ENCODE measurements at regions not wholly inside any gene's neighbourhood (a gene's known extent, or its start where the extent isn't known, plus 50 kb on each side); places are given as distances from the start of the nearest gene placed in this dataset.

DNA sequence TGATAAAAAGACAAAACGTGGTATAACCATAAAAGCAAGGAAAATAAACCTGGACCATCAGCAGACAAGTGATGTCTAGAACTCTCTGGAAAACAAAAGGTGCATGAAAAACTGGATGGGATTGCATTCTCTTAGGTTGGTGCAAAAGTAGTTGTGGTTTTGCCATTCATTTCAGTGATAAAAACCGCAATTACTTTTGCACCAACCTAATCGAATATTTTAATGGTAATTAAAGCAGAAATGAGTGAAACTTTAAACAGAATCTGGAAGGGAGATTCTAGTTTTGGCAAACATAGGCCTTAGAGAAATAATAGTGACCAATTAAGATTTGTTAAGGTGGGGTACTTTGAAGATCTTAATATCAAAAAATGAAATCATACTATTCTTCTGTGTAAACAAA, 800.8 kb upstream of the GYPC start:
- Histone ChIP-seq H4K20me1 (ENCODE audit: insufficient read depth, low read length) (no peaks in the 10 kb centered on the region), H3K4me1 (ENCODE audit: low read length) (no peaks in the 10 kb centered on the region), H2AFZ (ENCODE audit: low read depth, low read length) (no peak overlapping the region), H3K9me3 (ENCODE audit: insufficient read depth, low read length) (no peaks in the 10 kb centered on the region), H3K4me2 (ENCODE audit: low read length) (no peak overlapping the region), H3K36me3 (replicated peaks; ENCODE audit: low read depth, low read length) (no peaks in the 10 kb centered on the region), H3K4me3 (ENCODE audit: low read length) (no peak overlapping the region), H3K79me2 (ENCODE audit: low read length) (no peaks in the 10 kb centered on the region), H3K27me3 (ENCODE audit: low read depth, low read length) (no peaks in the 10 kb centered on the region), H3K9ac (ENCODE audit: low read length) (no peak overlapping the region), H3K27ac (ENCODE audit: low read length) (no peak overlapping the region)
- TF ChIP-seq, protein P1, sequence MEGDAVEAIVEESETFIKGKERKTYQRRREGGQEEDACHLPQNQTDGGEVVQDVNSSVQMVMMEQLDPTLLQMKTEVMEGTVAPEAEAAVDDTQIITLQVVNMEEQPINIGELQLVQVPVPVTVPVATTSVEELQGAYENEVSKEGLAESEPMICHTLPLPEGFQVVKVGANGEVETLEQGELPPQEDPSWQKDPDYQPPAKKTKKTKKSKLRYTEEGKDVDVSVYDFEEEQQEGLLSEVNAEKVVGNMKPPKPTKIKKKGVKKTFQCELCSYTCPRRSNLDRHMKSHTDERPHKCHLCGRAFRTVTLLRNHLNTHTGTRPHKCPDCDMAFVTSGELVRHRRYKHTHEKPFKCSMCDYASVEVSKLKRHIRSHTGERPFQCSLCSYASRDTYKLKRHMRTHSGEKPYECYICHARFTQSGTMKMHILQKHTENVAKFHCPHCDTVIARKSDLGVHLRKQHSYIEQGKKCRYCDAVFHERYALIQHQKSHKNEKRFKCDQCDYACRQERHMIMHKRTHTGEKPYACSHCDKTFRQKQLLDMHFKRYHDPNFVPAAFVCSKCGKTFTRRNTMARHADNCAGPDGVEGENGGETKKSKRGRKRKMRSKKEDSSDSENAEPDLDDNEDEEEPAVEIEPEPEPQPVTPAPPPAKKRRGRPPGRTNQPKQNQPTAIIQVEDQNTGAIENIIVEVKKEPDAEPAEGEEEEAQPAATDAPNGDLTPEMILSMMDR (IDR thresholded peaks at IDR 0.05; ENCODE audit: low read depth, low read length), result no peak
- no peak for TF ChIP-seq EZH2phosphoT487 (IDR thresholded peaks at IDR 0.05; ENCODE audit: low read depth)

DNA sequence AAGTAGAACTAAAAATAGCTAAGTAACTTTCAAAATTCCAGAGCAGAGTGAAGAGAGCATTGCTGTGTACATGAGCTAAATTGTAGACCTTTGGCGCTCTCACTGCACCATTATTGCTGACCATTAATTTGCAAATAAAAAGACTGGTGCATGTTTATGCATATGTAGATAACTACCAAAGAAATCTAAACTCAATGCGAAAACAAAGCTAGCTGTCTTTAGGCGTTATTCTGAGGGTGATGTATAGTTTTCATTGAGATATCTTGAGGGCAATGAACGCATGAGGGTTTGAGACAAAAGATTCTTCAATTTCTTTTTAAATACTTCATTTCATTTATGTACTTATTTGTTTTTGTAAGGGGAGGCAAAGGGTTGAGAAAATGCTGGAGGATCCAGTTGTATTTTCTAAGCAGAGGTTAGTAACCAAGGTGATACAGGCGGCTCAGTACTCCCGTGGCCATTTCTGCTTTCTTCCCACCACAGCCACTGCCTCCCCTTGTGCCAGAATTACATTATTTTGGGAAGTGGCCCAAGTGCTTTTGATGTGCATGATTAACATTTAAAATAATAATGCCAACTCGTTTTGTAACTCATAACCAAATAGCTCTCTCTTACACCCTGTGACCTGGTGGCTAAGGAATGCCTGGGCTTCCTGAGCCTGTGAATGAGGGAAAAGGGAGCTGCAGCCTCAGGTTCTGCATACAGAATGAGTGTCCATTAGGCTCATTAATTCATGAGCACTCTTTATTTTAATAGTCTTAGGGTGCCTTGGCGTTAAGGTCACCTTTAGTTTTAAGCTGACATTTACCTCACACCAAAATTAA, 797.8 kb upstream of the GYPC start:
- H2AFZ ChIP-seq (ENCODE audit: low read depth, low read length), result no peak overlapping the region
- no peaks in the 10 kb centered on the region for H3K4me1 ChIP-seq (ENCODE audit: low read length)
- no peaks in the 10 kb centered on the region for H3K9me3 ChIP-seq (ENCODE audit: insufficient read depth, low read length)
- no peak for TF ChIP-seq EZH2phosphoT487 (IDR thresholded peaks at IDR 0.05; ENCODE audit: low read depth)
- TF ChIP-seq, protein P1 (IDR thresholded peaks at IDR 0.05; ENCODE audit: low read depth, low read length), result no peak
- H3K36me3 ChIP-seq (replicated peaks; ENCODE audit: low read depth, low read length), result no peaks in the 10 kb centered on the region
- no peak overlapping the region for H3K27ac ChIP-seq (ENCODE audit: low read length)
- H4K20me1 ChIP-seq (ENCODE audit: insufficient read depth, low read length), result no peaks in the 10 kb centered on the region
- no peak overlapping the region for H3K9ac ChIP-seq (ENCODE audit: low read length)
- H3K4me3 ChIP-seq (ENCODE audit: low read length), result no peak overlapping the region
- no peaks in the 10 kb centered on the region for H3K27me3 ChIP-seq (ENCODE audit: low read depth, low read length)
- H3K4me2 ChIP-seq (ENCODE audit: low read length), result no peak overlapping the region
- no peaks in the 10 kb centered on the region for H3K79me2 ChIP-seq (ENCODE audit: low read length)

DNA sequence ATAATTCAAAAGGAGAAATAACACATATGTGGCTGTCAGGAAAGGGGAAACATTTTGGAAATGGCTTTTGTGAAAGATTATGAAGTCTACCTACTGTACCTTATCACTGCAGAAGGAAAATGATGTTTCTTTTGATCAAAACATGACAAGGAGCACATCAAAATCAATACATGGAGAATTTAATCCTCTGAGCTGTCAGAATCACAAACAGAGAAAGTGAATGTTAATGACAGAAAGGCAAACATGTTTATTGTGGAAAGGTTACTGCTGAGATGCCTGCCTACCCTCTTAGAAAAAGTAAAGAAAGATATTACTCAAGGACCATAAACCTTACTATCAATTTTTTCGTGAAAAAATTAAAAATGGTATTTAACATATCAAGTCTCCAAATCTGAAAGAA, 794.5 kb upstream of the GYPC start:
- TF ChIP-seq EZH2phosphoT487 (IDR thresholded peaks at IDR 0.05; ENCODE audit: low read depth), result no peak
- TF ChIP-seq, protein P1 (IDR thresholded peaks at IDR 0.05; ENCODE audit: low read depth, low read length), result no peak

DNA sequence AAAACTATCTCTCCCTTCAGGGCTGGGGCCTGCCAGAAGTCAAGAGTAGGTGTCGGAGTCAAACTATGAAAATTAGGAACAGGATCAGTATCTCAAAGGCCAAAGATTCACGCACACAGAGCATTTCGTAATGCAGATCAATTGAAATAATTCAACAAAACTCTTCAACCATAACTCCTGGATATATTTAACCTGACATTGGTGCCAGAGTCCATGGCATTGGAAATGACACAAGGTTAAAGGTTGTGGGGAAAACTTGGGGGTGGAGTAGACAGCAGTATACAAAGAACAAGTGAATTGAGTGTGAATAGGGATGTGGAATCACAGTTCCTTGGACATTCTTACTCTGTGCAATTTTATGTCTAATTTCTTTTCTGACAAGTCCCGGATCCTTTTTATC, 788.0 kb upstream of the GYPC start:
- Histone ChIP-seq H3K4me1 (ENCODE audit: low read length) (no peaks in the 10 kb centered on the region), H3K9me3 (ENCODE audit: insufficient read depth, low read length) (no peaks in the 10 kb centered on the region), H3K27ac (ENCODE audit: low read length) (no peak overlapping the region), H3K9ac (ENCODE audit: low read length) (no peak overlapping the region), H3K79me2 (ENCODE audit: low read length) (no peaks in the 10 kb centered on the region), H3K4me3 (ENCODE audit: low read length) (no peak overlapping the region), H3K4me2 (ENCODE audit: low read length) (no peak overlapping the region), H3K36me3 (replicated peaks; ENCODE audit: low read depth, low read length) (no peaks in the 10 kb centered on the region), H3K27me3 (ENCODE audit: low read depth, low read length) (no peaks in the 10 kb centered on the region), H4K20me1 (ENCODE audit: insufficient read depth, low read length) (no peaks in the 10 kb centered on the region), H2AFZ (ENCODE audit: low read depth, low read length) (no peak overlapping the region)
- TF ChIP-seq, protein P1 (IDR thresholded peaks at IDR 0.05; ENCODE audit: low read depth, low read length), result no peak
- no peak for TF ChIP-seq EZH2phosphoT487 (IDR thresholded peaks at IDR 0.05; ENCODE audit: low read depth)

More for the DNA sequence above, 794.5 kb upstream of the GYPC start:
- Histone ChIP-seq H3K79me2 (ENCODE audit: low read length) (no peaks in the 10 kb centered on the region), H3K4me3 (ENCODE audit: low read length) (no peak overlapping the region), H4K20me1 (ENCODE audit: insufficient read depth, low read length) (no peaks in the 10 kb centered on the region), H3K9ac (ENCODE audit: low read length) (no peak overlapping the region), H3K9me3 (ENCODE audit: insufficient read depth, low read length) (no peaks in the 10 kb centered on the region), H3K27me3 (ENCODE audit: low read depth, low read length) (no peaks in the 10 kb centered on the region), H3K4me2 (ENCODE audit: low read length) (no peak overlapping the region), H2AFZ (ENCODE audit: low read depth, low read length) (no peak overlapping the region), H3K27ac (ENCODE audit: low read length) (no peak overlapping the region), H3K36me3 (replicated peaks; ENCODE audit: low read depth, low read length) (no peaks in the 10 kb centered on the region), H3K4me1 (ENCODE audit: low read length) (no peaks in the 10 kb centered on the region)
